GM19452 (cell line): ENCODE measurements at regions not wholly inside any gene's neighbourhood (a gene's known extent, or its start where the extent isn't known, plus 50 kb on each side); places are given as distances from the start of the nearest gene placed in this dataset.
A peak's percentile ranks its signal among the peaks of the same experiment; 100 is the strongest.
"Not testable (repeated sequence)": the region's sequence is repeated elsewhere in the genome, so short reads cannot be mapped to it uniquely, and the experiment has no call there.

Experiments used
- ATAC-seq: cut with Tn5 transposase; IDR thresholded peaks from one replicate; pipeline ENCODE4 v1.9.1; 2021; ENCODE audit not compliant: unreplicated experiment

DNA sequence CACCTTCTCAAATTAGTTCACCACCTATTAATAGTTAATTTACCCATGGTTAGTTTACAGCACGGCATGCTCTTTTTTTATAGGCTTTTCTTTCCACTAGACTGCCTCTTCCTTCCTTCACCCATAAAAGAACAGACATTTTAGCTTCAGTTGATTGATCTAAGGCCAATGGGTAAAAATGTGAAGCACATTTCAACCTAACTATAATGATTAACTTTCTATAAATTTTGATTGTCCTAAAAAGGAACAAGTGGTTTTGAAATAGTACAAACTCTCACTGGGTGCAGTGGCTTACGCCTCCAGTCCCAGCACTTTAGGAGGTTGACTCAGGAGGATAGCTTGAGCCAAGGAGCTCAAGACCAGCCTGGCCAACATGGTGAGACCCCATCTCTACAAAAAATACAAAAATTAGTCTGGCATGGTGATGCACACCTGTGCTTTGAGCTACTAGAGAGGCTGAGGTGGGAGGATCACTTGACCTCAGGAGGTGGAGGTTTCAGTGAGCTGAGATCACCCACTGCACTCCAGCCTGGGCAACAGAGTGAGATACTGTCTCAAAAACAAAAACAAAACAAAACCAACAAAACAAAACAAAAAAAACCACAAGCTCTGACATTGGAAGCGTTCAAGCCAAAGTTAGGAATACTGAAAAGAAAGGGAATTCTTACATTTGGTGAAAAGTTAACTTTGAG is 89.9 kb upstream of the FAT1 start:
- no peak for ATAC-seq

DNA sequence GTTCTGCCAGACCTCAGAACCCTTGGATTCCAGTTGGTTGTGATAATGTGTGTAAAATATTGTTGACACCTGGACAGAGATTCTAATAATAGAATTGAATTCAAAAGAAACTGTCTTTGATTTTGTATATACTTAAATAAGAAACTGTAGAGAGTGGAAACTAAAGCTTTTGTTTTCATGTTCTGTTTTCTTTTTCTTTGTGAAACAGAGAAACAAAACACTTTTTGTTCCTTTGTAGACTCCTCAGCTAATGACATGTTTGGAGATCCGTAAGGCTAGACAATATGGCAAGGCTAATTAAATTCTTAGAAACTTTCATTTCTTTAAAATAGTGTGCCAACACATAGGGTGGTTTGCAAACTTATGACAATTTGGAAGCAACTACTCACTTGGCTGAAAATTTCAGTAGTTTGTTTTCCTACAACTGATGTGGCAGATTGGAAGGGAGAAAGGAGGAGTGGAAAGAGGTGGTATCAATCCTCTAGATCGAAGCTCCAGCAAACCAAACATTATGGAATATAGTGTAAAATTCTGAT is 90.9 kb upstream of the FAT1 start:
- ATAC-seq = no peak

GRCh38 chr4:186819342-186820086 is 95.9 kb upstream of the FAT1 start:
- ATAC-seq = no peak

DNA sequence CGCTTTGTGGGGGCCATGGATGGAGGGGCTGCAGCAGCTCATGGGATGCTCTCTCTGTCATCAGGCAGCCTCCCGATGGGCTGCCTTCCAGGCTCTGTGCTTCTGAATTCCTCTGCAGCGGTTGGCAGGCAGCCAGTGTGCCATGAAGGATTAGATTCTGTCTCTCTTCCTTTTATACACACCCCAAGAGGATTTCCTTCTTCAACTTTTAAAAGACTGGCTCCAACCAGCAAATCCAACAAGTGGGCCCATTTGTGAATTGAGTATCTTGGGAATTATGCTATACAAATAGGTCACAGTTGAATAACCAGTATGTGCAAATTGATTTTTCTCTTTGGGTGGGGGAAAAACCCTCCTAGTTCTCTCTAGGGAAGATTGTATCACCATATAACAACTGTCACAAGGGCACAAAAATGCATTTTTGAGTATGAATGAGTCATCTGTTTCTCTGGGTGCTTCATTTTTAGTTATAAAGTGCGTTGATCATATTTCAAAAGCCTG is 96.8 kb upstream of the FAT1 start:
- ATAC-seq = no peak

DNA sequence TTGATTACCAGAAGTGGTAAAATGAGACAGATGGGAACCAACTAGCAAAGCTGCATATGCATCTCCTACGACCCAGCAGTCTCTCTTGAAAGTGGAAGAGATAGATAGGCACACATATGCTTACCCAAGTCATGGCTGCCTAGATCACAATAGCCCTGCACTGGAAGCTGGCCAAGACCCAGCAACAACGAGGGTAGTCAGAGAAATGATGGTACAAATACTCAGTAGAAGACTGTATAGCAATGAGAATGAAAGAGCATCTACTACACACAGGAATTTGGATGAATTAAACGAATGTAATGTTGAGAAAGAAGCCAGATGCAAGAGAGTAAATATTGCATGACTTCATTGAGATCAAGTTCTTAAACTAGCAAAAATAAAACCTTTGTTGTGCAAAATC is 100.3 kb upstream of the FAT1 start:
- ATAC-seq = no peak

DNA sequence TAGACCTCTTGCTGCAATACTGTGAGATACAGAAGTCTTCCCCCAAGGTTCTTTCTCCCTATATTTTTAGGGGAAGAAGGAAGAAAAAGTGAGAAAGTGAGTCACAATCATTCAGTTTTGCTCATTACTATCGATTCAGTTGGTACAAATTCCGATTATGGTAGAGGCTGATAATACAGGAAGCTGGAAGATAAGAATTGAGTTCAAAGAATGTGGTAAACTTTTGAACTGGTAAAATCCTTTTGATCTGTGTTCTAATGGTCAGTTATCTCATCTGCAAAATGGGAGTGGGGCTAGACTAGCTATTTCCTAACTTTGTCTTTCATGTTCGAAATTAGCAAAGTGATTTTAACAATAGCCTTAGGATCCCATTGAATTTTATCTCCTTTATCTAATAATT is 101.4 kb upstream of the FAT1 start:
- ATAC-seq = no peak

DNA sequence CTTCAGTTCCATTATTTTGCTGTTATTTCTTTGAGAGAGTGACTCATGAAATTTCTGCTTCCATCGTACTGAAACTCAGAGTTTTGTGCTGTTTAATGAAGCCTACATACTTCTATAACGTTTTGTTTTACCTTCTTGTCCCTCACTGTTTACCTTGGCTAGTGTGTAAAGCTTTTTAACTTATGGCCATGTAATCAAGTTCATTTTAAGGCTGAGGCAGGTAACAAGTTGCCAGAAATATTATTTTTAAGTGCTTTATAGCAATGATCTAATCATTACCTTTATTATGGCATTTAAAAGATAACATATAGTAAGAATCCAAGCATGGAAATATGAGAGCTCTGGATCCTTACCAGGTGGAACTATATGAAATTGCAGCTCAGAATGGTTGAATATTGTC is 102.3 kb upstream of the FAT1 start:
- no peak for ATAC-seq

DNA sequence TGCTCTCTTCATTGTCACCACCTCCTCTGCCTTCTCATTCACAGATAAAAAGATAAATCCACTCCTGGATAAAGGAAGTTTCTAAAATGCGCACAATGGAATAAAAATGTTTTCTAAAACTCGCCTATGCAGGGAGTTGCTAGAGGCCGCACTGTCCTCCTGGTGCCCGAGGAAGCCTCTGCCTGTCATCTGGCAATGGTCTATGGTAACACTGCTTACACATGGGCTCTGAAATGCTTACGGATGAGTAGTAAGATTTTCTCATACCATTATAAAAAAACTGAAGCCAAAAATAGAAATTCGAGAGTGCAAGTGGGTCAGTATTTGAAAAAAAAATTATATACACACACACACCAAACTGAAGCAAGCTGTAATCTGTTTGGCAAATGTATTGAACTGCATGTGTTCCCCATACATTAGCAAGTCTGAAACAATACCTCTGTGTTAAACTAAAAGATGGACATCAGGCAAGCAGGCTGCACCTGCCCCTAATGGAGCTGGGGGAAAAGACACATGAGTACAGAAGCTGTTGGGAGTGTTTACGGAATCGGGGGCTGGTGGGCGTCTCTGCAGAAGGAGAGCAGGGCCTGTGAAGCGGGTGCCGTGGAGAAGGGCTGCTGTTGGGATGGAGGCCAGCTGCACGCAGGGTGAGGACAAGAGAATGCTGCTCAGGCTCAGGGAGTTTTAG is 103.3 kb upstream of the FAT1 start:
- ATAC-seq = no peak

DNA sequence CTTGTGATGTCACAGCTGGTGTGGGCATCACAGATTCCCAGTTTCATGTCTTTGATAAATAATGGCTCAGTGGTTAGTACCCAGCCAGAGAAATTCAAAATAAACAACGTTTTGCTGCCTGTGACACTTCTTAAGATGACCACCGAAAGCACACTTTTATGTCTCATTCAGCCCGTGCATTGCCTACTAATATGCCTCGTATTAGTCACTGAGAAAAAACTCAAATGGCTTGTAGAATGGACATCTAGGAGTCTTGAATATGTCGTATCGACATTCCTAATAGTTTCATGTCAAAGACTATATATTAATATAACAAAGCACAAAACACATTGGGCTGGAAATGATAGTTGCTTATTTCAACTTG is 103.9 kb upstream of the FAT1 start:
- ATAC-seq = no peak

GRCh38 chr4:186829097-186829496 is 105.4 kb upstream of the FAT1 start:
- ATAC-seq = no peak

DNA sequence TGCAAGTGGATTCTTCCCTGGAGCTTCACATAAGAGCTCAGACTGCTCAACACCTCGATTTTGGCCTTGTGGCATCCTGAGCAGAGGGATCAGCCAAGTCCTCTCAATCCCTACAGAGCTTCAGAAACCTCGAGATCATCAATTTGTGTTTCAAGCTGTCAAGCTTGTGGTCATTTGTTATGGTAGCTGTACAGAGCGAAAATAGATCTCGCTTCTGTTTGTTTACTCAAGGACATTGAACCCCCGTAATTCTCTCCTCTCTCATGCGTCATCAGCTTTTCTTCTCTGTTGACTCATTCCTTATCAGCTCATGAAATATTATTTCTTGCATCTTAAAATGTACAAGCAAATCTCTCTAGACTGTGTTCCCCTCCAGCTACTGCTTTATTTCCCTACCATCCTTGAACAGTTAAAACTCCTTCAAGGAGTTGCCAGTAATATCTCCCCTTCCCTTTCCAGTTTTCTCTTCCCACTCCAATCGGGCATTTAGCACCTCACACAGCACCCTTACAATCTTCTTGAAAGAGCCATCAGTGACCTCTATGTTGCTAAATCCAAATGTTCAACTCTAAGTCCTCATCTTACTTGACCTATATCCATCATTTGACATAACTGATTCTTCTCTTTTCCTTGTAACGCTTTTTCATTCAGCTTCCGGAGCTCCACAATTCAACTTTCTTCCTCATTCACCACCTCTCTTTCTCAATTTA is 106.2 kb upstream of the FAT1 start:
- no peak for ATAC-seq

DNA sequence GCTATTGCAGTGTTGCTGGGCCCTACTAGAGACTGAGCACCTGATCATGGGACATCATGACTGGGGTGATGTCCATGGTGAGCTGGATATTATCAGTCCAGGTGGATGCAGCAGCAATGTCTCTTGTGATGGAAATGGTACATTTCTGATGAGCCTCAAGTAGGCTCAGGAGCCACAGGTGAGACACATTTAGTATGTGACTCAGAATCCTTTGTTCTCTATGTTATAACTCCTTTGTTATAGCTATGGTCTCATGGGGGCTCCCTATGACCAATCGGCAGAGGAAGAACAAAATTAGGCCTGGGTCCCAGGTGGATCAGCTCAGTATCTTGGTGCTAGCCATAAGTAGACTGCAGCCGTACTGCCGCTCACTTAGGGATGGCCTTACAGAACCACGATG is 107.9 kb upstream of the FAT1 start:
- no peak for ATAC-seq

- no peak for ATAC-seq
Measured at GRCh38 chr4:186832906-186833305, 109.2 kb upstream of the FAT1 start.

DNA sequence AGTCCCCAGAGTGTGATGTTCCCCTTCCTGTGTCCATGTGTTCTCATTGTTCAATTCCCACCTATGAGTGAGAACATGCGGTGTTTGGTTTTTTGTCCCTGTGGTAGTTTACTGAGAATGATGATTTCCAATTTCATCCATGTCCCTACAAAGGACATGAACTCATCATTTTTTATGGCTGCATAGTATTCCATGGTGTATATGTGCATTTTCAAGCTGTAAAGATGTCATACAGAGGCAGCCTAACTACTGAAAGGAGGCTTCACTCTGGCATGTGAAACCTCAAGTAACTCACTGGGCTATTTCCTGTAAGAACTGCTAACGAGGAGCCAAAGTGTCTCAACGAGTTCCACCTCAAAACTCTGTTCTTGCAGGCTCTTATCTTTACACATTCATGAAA is 113.8 kb upstream of the FAT1 start:
- ATAC-seq = not testable (repeated sequence)

- ATAC-seq = no peak
Measured at GRCh38 chr4:186838295-186838694, 114.6 kb upstream of the FAT1 start.

GRCh38 chr4:186839122-186840037 is 115.7 kb upstream of the FAT1 start:
- peak; percentile 87 for ATAC-seq

DNA sequence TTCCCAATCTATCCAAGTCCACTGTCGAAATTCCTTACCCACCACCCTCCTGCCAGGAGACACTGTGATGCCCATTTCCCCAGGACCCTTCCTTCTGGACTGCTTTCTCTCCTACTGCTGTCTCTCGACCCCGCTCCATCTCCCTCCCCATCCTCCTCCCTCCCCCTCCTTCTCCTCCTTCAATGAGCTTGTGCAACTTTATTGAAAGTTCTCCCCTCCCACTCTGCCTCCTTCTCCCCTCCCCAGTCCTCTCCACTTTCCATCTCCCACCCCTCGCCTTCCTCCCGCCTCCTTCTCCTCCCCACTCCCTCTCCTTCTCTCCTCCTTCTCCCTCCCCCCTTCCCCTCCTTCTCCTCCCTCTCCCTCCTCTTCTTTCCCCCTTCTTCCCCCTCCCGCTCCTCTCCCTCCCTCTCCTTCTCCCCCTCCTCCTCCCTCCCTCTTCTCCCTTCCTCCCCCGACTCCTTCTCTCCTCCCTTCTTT is 116.6 kb upstream of the FAT1 start:
- no peak for ATAC-seq

DNA sequence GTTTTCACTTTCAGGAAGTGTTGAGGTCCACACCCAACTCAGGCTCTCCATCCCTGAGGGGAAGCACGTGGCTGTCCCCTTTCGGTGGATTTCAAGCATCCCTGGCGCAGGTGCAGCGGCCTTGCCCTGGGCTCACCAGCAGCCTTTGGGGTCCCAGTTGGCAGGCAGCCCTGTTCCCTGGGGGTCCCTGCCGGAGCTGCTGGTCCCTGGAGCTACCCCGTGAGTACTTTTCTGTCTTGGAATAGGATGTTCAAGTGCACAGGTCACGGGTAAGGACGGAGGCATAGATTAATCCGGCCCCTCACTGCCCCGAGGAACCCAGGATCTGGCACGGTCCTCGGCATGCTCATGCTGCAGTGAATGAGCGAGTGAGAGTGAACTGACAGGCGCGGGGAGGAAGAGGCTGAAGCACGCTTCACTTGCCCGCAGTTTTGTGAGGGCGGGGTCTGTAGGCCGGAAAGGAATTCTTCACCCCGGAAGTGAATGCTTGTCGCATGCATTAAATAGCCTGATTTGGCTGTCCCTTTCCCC is 117.2 kb upstream of the FAT1 start:
- no peak for ATAC-seq

- ATAC-seq = no peak
Measured at GRCh38 chr4:186844059-186844681, 120.5 kb upstream of the FAT1 start.
